Smooth muscle cell (in vitro differentiated cells): ENCODE measurements at regions not wholly inside any gene's neighbourhood (a gene's known extent, or its start where the extent isn't known, plus 50 kb on each side); places are given as distances from the start of the nearest gene placed in this dataset.

Source experiments
- DNase-seq: peaks from one replicate; lab custom pipeline; 2025; ENCODE audit not compliant: unreplicated experiment; lab: John Stamatoyannopoulos, UW
- H2AFZ ChIP-seq: fragments of 200-600 bp; sonication (generic); 2 replicates; pipeline ENCODE4 v1.6.0; 2016; ENCODE audit warnings: antibody characterized with exemption, low read depth, mild to moderate bottlenecking
- H3F3A ChIP-seq: fragments of 200-600 bp; sonication (generic); 2 replicates; pipeline ENCODE4 v1.6.0; 2017; ENCODE audit warnings: antibody characterized with exemption, low read depth
- H3K27ac ChIP-seq: fragments of 200-600 bp; sonication (generic); 2 replicates; pipeline ENCODE4 v1.5.1; 2016; ENCODE audit warnings: low read depth, mild to moderate bottlenecking
- H3K27me3 ChIP-seq: fragments of 200-600 bp; sonication (generic); 2 replicates; pipeline ENCODE4 v1.6.1; 2016; ENCODE audit warnings: low read depth, mild to moderate bottlenecking
- H3K36me3 ChIP-seq: fragments of 200-600 bp; sonication (generic); 2 replicates; pipeline ENCODE4 v1.5.1; 2016; ENCODE audit warnings: low read depth
- H3K4me1 ChIP-seq: fragments of 200-600 bp; sonication (generic); 2 replicates; pipeline ENCODE4 v1.5.1; 2016; ENCODE audit warnings: low read depth
- H3K4me2 ChIP-seq: fragments of 200-600 bp; sonication (generic); 2 replicates; pipeline ENCODE4 v1.6.0; 2016; ENCODE audit warnings: mild to moderate bottlenecking
- H3K4me3 ChIP-seq: fragments of 200-600 bp; sonication (generic); 2 replicates; pipeline ENCODE4 v1.5.1; 2016; ENCODE audit warnings: mild to moderate bottlenecking
- H3K79me2 ChIP-seq: fragments of 200-600 bp; sonication (generic); 2 replicates; pipeline ENCODE4 v1.6.0; 2016; ENCODE audit warnings: low read depth, mild to moderate bottlenecking
- H3K9ac ChIP-seq: fragments of 200-600 bp; sonication (generic); 2 replicates; pipeline ENCODE4 v1.6.0; 2016; ENCODE audit warnings: low read depth
- H3K9me3 ChIP-seq: fragments of 200-600 bp; sonication (generic); replicated peaks from 2 replicates; pipeline ENCODE4 v1.5.1; 2016; ENCODE audit warnings: low read depth
- H4K20me1 ChIP-seq: fragments of 200-600 bp; sonication (generic); 2 replicates; pipeline ENCODE4 v1.6.0; 2016; ENCODE audit warnings: low read depth
- WGBS: methylation state at CpG from one replicate; pipeline ENCODE4 v1.1.7; 2016; ENCODE audit warnings: low lambda C conversion rate; 5-methylcytosine and 5-hydroxymethylcytosine counted together
- TF ChIP-seq, protein P1 (sequence below): fragments of 200-600 bp; sonication (generic); IDR thresholded peaks from 2 replicates; pipeline ENCODE4 v1.5.1; 2017; ENCODE audit warnings: borderline replicate concordance, mild to moderate bottlenecking, antibody characterized with exemption; ENCODE audit not compliant: insufficient read depth, poor library complexity, severe bottlenecking

DNA sequence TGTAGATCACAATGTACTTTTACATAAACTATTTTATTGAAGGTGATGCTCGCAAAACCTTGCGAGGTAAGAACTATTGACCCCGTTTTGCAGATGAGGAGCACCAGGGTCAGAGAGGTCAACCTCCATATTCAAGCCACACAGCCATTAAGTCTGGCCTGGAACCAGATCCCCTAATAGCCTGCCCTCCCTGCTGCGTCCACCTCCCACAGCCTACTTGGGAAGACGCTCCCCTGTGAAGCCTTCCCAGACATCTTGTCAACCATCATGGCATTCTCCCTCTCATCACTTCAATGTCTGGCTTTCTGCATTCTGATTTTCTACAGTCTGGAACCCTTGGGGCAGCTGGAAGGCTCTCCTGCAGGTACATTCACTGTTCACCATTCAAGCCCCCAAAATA lies 101.0 kb downstream of the TTC32 start:
- H3K79me2 ChIP-seq: no peaks in the 10 kb centered on the region
- H2AFZ ChIP-seq: no peak overlapping the region
- DNase-seq: no peak
- H3K9me3 ChIP-seq: no peaks in the 10 kb centered on the region
- H3K27ac ChIP-seq: peak overlapping the region; percentile 51
- H3K27me3 ChIP-seq: no peaks in the 10 kb centered on the region
- H3F3A ChIP-seq: no peaks in the 10 kb centered on the region
- 61% methylated on average over 5 of the region's 5 CpGs for WGBS
- H3K9ac ChIP-seq: no peak overlapping the region
- no peak overlapping the region for H3K4me2 ChIP-seq
- TF ChIP-seq, protein P1, sequence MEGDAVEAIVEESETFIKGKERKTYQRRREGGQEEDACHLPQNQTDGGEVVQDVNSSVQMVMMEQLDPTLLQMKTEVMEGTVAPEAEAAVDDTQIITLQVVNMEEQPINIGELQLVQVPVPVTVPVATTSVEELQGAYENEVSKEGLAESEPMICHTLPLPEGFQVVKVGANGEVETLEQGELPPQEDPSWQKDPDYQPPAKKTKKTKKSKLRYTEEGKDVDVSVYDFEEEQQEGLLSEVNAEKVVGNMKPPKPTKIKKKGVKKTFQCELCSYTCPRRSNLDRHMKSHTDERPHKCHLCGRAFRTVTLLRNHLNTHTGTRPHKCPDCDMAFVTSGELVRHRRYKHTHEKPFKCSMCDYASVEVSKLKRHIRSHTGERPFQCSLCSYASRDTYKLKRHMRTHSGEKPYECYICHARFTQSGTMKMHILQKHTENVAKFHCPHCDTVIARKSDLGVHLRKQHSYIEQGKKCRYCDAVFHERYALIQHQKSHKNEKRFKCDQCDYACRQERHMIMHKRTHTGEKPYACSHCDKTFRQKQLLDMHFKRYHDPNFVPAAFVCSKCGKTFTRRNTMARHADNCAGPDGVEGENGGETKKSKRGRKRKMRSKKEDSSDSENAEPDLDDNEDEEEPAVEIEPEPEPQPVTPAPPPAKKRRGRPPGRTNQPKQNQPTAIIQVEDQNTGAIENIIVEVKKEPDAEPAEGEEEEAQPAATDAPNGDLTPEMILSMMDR: no peak
- no peak overlapping the region for H3K4me3 ChIP-seq
- H3K4me1 ChIP-seq: peaks cover 4% of the 10 kb centered on the region
- no peaks in the 10 kb centered on the region for H4K20me1 ChIP-seq
- no peaks in the 10 kb centered on the region for H3K36me3 ChIP-seq

DNA sequence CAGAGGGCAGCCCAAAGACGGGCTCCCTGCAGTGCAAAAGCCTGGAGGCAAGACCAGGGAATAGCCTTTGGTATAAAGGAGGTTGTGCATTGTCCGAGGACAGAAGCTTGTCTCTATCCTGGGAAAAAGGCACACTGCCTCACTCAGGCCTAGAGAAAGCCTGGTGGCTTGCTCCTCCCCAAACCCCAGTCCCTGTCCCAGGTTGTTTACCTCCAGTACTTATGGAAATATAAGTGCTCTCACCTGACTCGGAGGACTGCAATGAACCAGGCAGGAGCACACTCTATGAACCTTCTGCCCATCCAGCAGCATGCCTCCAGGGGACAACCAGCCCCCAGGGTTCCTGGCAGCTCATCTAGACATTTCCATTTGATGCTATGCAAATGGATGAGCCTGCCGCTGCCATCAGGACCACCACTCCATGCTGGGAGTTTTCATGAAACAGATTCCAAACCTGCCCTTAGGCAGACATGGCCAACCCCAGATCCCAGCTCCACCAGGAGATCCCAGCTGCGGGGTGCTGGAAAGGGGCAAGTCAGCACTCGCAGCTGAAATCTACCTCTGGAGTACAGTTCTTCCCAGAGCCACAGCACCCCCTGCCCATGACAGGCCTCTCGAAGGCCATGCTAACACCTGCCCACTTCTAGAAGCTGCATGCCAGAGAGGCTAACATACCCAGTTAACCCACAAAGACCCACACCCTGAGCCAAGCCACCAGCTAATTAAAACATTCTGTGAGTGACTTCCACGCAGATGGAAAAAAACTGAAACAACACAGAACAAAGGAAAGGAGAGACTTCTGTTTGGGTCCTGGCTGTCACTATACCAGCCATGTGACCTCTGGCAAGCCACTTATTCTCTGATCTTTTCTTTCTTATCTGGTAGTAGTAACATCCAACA lies 101.7 kb downstream of the TTC32 start:
- H3K9me3 ChIP-seq: no peaks in the 10 kb centered on the region
- H3F3A ChIP-seq: no peaks in the 10 kb centered on the region
- H3K4me2 ChIP-seq: no peak overlapping the region
- H3K79me2 ChIP-seq: no peaks in the 10 kb centered on the region
- H3K4me1 ChIP-seq: peaks cover 4% of the 10 kb centered on the region
- 71% methylated on average over 8 of the region's 8 CpGs for WGBS
- H3K27ac ChIP-seq: peak overlapping the region; percentile 51
- no peak overlapping the region for H3K9ac ChIP-seq
- no peaks in the 10 kb centered on the region for H4K20me1 ChIP-seq
- H3K4me3 ChIP-seq: no peak overlapping the region
- TF ChIP-seq, protein P1: no peak
- no peak for DNase-seq
- no peak overlapping the region for H2AFZ ChIP-seq
- H3K36me3 ChIP-seq: no peaks in the 10 kb centered on the region
- H3K27me3 ChIP-seq: no peaks in the 10 kb centered on the region

DNA sequence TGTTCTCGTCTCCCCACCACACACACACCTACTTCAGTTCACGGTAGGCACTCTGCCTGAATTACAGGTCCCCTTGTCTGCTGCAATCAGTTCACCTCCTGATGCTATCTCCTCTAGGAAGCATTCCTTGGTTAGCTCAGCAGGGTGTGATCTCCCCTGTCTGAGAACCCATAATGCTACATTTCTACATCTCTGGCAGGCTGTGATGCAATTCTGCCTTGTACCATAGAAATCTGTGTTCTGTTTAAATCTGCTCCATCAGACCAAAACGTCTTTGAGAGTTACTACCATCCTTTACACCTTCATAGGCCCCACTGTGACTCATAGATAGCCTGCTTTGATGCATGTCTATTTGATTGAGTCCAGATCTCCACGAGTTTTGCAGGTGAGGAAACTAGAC lies 103.9 kb downstream of the TTC32 start:
- H3K4me2 ChIP-seq: no peak overlapping the region
- H3K9me3 ChIP-seq: no peaks in the 10 kb centered on the region
- H3K4me3 ChIP-seq: no peak overlapping the region
- peaks cover 4% of the 10 kb centered on the region for H3K4me1 ChIP-seq
- no peak for DNase-seq
- no peak overlapping the region for H3K9ac ChIP-seq
- TF ChIP-seq, protein P1: no peak
- H3F3A ChIP-seq: no peaks in the 10 kb centered on the region
- 49% methylated on average over 4 of the region's 4 CpGs for WGBS
- H3K79me2 ChIP-seq: no peaks in the 10 kb centered on the region
- no peaks in the 10 kb centered on the region for H3K27me3 ChIP-seq
- H3K36me3 ChIP-seq: no peaks in the 10 kb centered on the region
- no peaks in the 10 kb centered on the region for H4K20me1 ChIP-seq
- peak overlapping the region; percentile 5 for H3K27ac ChIP-seq
- no peak overlapping the region for H2AFZ ChIP-seq
